ENCODE measurements at regions not wholly inside any gene's neighbourhood (a gene's known extent, or its start where the extent isn't known, plus 50 kb on each side); places are given as distances from the start of the nearest gene placed in this dataset.
A peak's percentile ranks its signal among the peaks of the same experiment; 100 is the strongest.

DNA sequence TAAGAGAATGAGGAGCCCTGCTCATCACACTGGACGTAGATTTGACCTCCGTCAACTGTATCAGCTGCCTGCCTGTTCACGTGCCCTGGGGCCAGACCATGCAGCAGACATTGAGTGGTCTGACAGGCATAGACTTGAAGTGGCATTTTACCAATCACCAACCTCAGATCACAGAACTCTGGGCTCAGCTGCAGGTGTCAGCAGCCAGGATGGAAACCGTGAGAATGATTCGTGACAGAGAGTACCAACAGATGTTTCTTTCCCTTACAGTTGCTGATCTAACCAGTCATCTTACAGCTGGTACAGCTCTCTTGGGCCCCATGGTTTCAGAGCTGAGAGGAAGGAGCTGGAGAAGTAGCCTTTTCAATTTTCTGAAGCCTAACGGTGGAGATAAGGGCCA lies 148.9 kb downstream of the EN1 start:
- no peak for DNase-seq

DNA sequence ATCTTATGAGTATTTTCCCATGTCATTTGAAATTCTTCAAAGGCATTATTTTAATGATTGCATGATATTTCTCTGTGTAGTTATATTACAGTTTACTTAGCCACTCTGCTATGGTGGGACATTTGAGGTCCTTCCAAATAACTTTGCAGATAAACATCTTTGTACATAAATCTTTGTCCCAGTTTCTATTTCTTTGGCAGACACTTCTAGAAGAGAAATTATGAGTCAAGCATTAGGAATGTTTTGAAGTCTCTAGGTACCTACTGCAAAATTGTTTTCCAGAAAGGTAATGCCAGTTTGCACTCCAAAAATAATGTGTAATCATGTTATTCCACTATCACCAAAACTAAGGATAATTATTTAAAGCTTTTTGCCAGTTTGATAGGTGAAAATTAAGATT lies 149.7 kb downstream of the EN1 start:
- no peak for DNase-seq

DNA sequence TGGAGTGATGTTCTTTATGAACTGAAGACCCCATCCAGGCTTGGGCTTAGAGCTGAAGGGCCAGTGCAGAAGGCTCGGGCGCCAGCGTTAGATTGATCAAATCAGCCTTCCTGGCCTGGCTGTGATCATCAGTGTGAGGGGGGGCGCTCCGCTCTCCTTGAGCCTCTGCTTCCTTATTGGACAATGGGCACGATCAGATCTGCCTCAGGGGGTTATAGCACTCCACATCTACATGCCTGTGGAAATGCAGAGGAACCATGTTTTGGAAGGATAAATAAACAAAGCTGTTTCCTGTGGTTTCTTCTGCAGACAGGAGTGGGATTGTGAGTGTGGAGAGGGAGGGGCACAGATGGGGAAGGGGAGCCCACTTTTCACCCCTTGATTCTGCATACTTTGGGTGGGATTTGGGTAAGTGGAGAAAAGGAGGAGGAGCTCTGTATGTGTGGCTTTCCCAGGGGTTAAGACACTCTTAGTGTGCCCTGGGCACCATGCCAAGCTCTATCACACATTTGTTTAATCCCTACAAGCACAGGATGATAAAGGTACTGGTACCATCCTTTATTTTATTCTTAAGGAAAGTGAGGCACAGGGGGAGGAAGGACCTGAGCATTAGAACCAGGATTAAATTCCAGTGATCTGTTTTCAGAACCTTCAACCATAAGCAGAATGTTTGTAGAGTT lies 150.5 kb downstream of the EN1 start:
- DNase-seq, result no peak

DNA sequence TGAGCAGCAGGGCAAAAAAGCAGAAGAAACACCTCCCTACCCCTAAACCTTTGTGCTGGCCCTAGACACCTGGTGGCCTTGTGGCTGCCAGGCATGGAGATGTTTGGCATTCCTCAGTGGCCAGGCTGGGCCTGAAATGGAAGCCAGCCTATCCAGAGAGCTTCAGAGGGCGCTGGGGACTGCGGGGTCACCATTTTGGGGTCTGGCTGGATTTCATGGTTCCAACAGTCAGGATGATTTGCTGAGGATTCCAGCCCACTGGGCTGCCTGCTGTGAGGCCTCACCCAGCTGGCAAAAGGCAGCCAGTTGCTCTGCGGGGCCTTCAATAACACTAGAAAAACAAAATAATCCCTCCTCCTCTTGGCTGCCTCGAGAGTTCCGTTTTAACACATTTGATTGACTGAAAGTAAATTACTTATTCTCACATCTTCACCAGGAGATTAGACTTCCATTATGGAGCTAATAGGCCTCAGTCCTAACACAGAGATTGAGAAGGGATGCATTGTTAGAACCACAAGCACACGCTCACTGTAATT lies 154.1 kb downstream of the EN1 start:
- DNase-seq, result no peak

DNA sequence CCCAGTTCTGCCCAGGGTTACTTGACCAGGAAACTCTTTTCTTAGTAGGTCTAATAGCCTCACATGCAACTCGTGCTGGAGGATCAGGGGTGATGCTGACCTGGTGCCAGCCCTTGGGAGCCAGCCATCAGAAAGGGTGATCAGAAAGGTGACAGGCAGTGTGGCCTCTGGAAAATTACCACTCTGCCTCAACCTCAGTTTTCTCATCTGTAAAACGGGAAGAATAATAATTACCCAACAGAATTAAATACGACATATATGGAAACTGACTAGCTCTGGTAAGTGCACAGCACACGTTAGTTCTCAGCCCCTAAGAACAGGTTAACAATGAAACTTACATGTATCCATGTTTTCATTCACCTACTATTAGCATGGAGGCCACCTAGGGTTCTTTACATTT lies 157.6 kb downstream of the EN1 start:
- no peak for DNase-seq

DNA sequence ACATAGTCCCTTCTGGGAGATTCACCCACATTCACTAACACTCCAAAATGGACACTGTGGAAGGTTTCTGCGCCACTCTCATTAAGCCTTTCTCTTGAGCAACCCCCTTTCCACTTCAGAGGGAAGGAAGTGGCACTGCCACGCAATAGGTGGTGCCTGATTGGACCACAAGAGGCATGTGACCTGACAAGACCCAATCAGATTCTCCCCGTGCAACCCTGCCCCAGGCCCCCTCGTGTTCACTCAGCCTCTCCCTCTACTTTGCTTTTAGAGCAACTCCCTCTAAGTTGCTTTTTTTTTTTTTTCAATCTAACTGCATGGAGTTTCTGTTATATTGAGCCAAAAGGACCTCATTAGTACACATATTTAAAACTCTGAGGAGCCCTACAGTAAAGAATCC lies 158.0 kb downstream of the EN1 start:
- no peak for DNase-seq

DNA sequence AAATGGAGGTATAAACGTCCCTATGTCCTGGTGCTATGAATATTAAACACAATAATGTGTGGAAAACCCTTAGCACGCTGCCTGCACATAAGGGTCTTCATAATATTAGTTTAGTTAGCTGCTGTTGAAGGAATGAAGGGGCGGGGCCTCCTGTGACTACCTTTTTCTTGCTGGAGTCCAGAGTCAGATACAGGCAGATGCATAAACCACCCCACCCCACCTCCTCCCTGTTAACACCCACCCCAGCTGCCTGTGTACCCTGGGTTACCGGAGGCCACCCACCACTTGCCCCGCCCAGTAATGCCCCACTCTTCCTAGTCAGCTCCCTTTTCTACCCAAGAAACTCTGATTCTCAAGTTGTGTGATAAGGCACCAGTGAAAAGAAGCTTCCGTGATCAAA lies 158.4 kb downstream of the EN1 start:
- DNase-seq, result no peak

DNA sequence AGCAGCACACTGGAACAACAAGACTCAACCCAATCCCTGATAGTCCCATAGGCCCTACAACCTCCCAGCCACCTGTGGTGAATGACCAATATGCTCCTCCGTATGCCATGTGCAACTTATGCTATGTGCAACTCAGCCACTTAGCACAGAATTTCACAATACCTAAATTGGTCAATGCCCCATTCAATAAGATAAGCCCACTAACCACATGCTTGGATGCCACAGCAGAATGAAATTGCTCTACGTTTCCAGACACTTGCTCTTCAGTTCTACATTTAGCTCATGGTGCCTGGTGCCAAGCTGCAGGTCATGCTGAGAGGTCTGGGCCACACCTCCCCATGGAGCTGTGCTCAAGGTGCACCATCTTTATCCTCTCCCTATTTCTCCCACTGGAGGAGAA lies 159.8 kb downstream of the EN1 start:
- no peak for DNase-seq

DNA sequence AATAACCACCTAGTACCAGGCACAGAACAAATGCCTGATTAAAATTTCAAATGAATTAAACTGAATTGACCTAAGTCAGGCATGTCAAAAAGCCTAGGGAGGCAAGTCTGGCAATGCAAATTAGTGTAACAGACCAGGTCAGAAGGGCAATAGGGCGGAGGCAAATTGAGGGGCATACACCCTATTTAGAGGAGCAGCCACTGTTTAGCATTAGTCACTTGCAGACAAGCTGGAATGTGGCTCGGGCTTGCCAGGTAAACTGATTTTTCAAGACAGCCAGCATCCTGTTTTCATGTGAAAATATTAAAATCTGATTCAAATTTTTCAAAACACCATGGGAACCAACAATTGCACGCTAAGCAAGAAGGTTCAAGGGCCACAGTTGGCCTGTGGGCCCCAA lies 160.3 kb downstream of the EN1 start:
- no peak for DNase-seq

DNA sequence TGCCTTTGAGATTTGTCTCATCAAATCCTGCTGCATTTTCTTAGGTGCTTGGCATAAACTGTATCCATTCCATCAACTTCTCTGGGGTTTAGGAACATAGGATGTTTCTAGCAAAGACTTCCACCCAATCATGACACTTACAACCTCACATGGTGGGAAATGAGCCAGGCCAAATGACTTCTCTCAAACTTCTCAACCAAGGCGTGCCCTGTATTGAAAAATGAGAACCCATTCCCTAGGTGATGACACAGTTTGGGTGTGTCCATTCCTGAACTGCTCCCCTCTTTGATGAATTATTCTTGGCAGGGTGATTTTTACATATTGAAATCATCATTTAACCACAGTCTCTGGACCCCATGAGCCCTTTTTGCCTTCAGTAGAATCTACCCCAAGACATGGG lies 161.1 kb downstream of the EN1 start:
- DNase-seq, result peak; percentile 44

DNA sequence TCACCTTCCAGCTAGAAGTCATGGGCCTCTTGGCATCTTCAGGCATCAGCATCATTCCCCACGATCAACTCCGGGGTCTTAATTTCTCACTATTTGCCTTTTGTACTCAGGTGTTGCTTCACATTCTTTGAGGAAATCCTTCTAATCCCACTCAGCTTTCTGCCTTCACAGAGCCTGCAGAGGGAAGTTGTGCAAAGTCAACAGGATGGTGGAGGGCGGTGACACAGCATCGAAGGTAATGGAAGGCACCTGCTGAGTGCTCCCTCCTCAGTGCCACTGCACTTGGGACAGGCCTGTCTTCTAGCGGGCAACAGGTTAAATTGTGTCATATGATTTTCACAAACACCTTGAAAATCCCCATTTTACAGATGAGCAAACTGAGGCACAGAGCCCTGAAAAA lies 164.0 kb downstream of the EN1 start:
- DNase-seq, result no peak

DNA sequence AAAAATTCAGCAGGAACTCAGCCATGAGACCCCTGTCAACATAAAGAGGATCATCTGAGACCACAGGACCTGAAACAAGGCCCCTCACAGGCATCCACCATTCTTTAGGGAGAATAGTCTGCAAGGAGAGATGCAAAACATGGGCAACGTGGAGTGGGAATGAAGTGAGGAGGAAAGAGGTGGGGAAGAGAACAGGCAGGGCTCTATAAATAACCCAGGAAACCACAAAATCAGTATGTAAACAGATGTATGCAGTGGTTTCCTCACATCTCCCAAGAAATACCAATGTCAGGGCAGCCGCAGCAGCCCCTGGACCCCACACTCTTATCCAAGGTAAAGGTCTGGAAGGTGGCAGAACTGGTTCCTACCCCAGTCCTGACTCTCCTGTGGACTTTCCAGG lies 168.5 kb downstream of the EN1 start:
- no peak for DNase-seq

DNA sequence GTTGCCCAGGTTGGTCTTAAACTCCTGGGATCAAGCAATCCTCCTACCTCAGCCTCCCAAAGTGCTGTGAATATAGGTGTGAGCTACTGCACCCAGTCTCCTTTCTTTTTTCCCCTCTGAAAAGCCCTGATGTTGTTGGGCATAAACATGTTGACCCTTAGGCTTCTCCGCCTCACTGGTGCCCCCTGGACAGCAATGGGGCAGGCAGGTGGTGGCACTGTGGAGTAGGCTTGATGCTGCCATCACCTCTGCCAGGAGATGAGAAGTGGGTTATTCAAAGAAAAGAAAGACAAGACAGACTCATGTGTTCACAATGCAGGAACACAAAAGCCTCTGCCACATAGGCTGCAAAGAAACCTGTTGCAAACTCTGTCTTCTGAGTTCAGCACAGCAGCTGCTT lies 169.9 kb downstream of the EN1 start:
- no peak for DNase-seq

DNA sequence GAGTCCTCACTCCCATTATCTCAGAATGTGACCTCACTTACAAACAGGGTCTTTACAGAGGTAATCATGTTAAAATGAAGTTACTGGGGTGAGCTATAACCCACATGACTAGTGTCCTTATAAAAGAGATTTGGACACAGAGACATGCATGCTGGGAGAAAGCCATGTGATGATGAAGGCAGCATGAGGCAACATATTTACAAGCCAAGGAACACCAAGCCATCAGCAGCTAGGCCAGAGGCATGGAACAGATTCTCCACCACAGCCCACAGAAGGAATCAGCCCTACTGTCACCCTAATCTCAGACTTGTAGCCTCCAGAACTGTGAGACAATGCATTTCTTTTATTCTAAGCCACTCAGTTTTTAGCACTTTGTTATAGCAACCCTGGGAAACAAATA lies 171.9 kb downstream of the EN1 start:
- DNase-seq, result no peak

DNA sequence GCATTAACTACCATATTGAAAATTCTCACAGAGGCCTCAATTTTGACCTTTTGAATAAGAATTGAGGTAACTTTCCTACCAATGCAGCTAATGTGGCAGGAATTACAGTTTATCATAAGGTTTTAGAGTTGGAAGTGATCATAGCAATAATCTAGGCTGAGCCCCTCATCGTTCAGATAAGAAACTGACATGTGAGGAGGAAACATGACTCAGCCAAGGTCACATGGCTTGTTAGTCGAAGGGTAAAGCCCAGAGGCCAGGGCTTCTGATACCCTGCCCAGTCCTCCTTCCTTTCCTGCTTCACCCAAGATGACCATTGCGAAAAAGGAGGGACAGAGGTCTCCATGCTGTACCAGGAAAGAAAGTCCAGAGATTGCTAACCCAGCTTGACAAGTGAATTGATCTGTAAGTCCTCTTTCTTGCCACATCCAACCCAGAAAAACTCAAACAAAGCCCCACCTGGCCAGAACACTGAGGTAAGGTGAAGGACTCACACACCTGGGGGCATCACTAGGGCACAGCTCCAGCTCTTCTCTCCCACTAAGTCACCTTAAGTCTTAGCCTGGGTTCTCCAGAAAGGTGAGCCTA lies 174.8 kb downstream of the EN1 start:
- DNase-seq, result no peak

DNA sequence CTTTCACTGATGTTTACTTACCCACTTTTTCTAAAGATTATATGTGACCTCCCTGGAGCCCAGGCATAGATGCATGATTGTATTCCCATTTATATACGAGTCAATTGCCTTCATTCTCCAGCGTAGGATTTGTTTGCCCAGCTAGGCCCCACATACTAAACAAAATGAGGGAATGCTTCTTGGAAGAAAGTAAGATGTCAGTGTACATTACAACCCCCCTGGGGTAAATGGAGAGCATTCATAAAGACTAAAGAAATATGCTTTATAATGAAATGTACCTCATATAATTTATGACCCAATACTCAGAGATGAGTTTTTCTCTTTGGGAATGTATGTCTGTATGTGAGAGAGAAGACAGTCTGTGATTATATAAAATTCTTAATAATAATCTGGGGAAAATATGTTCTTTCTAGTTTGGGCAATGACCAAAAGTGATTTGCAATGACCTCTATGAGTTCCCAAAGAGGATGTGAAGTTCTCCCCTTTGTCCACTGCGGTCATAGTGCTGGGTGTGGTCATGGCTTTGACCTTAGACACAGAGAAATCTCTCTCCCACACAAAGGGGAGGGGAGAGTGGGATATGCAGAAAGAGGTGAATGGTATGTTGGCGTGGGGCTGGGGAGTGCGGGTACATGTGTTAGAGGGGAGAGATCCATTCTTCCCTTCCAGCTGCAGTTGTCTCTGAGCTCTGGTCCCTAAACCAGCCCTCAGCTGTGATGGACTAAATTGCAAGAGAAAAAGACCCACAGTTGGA lies 175.6 kb downstream of the EN1 start:
- DNase-seq, result peak; percentile 49

DNA sequence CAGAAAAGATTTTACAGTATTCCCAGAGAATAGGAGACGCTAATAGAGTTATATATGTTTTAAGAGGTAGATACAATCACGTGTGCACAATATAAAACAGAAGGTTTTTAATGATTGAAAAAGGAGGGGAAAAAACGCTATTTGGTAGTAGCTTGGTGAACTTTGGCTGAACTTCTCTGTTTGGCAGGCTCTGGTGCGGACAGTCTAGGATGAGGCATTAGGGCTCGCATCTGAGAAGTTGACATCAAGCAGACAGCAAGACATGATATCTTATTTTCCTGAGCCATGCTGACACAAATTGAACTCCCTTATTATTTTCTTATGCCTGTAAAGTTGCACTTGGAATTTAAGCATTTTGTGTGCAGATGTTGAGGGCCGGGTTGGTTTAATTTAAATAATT lies 176.6 kb downstream of the EN1 start:
- peak; percentile 90 for DNase-seq

DNA sequence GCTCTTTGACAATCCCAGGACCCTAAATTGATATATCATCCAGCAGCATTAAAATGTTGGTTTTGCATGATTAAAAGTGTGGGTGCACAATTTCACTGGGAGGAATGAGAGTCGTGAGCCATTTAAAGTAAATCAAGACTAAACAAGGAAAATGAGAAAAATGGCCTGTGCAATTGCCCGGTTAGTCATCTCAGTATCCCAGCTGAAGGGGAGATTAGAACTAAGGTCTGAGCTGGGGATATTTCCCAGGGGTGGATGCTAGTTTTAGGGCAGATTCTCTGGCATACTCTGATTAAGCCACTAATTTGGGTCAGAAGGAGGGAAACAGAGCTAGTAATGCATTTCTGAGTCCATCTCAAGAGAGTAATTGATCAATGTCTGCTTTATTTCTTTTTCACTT lies 177.2 kb downstream of the EN1 start:
- no peak for DNase-seq

DNA sequence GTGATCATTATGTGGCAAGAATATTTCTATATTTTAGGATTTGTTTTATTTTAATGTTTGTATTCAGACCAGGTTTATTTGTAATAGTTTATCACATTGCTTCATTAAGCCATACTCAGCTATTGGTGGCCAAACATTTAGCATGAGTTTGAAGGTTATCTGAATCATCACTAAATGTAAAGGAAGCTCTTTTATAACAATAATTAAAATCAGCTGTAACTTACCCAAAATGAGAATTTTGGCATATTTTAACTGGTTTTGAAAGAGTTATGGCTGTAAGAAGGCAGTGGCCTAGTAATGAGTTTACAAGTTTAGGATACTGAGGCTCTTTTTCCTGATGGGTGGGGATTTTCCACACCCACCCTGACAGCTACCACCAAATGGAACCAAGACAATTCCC lies 177.8 kb downstream of the EN1 start:
- DNase-seq, result no peak

DNA sequence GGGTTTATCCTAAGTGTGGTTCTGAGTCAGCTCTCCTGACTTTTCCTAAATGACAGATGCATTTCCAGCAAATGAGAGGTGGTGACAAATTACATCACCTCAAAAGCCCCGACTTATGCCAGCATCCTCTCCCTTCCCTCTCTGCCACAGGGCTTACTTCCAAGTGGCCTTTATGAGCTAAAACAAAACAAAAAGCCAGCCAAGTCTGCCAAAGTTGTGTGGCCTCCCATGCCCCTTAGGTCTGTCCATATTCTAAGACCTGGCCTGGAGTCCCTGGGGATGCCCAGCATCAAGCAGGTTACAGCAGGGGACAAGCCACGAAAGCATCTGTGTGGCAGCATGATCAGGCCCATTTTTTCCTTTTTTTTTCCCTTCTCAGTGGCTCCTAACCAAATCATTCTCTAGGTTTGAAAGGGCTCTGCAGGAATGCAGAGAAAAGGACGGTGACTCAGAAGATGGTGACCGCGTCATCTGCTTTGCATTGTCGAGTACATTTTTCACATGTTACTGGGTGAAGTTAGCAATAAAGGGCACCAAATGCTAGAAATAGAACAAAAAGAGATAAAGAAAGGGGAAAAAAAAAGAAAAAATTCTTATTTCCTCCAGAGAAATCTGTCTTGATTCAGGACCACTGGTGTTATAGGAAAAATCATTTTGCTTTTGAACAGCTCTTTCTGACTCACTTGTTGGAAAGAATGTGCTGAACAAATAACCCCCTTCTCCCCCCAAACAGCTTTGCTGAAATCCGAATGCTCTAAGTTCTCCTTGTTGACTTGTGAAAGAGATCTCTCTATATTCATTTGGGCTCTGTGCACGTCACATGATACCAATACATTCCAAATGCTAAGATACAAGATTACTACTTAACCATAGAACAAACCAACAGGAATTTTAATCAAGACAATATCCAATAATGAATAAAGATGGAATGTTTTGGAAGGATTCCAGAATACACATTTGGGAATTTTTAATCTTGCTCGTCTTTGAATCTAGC lies 178.7 kb downstream of the EN1 start:
- DNase-seq, result peak; percentile 69

DNA sequence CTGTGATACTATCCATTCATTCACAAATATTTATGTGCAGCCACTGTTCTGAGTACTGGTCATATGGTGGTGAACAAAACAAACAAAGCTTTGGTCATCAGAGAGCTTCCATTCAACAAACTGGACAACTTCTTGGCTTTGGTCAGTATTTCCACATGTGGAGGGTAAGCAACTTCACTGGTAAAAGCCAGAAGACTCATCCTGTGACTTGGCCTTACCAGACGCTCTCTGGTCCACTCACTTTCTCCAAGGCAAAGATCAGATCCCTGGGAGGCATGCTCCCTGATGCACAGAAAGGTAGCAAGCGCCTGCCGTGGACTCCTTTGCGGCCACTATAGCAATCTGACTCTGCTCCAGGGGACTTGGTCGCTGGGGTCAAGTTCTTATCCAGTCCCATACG lies 179.5 kb downstream of the EN1 start:
- no peak for DNase-seq

DNA sequence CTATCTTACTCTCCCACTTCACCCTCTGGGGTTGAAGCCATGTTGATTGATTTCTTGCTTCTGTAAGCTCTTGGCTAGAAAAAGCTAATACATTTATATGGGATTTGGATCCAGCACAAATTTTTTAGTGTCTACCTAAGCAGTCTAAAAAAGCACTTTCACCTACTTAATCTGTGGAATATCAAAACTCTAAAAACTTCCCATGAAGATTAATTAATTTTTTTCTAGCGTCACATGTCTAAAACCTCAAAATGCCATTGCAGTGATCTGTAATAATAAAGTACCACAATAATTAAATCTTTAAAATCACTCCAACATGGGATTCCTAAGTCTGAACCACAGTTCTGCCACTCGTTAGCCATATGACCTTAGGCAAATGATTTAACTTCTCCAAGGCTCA lies 180.1 kb downstream of the EN1 start:
- DNase-seq, result no peak
